ENCODE measurements at regions not wholly inside any gene's neighbourhood (a gene's known extent, or its start where the extent isn't known, plus 50 kb on each side); places are given as distances from the start of the nearest gene placed in this dataset.

DNA sequence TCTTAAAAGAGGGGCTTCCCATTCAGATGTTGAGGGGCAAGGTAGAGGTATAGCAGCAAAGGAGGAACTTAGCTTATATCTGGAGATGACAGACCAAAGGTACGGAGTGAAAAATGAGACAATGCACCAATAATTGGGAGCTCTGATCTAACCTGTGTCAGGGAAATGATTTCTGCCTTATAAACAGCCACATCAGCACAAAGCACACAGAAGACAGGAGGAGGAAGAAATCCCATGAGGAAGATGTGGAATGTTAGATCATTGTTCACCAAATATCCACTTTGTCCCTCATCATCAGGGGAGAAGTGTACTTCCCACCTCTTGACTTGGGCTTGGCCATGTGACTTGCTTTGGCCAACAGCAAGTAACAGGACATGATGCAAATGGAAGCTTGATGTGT, 93.7 kb upstream of the WSCD2 start:
- Histone ChIP-seq H3K36me3 (ENCODE audit: control insufficient read depth, insufficient read depth, low read length) (no peaks in the 10 kb centered on the region), H3K9me3 (ENCODE audit: control insufficient read depth, insufficient read depth, low read depth, low read length) (no peaks in the 10 kb centered on the region), H3K27me3 (ENCODE audit: control insufficient read depth, insufficient read depth, low read length) (peaks cover 48% of the 10 kb centered on the region), H3K9ac (ENCODE audit: low read length) (no peak overlapping the region), H3K4me3 (ENCODE audit: low read depth, low read length) (no peak overlapping the region), H3K4me1 (ENCODE audit: control insufficient read depth, insufficient read depth, low read length) (peaks cover 5% of the 10 kb centered on the region; the same call in 1 of the 2 replicates), H3K27ac (ENCODE audit: low read depth, low read length) (no peak overlapping the region)

DNA sequence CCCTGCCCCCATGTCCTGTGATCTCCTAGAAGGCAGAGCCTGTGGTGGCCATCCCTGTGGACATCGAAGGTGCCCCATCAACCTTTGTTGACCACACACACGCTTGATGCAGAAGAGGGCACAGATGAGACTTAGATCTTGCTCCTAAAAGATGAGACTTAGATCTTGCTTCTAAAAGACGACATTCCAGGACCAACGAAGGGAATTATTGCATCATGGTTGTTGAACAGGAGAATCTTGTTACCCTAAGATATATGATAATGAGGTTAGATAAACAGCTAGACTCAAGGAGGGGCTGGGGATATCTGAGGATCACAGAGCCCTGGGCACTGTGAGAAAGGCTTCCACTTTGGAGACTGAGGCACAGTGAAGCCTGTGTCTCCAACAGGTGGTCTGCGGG, 91.1 kb upstream of the WSCD2 start:
- Histone ChIP-seq H3K4me1 (ENCODE audit: control insufficient read depth, insufficient read depth, low read length) (peaks cover 5% of the 10 kb centered on the region; the same call in 1 of the 2 replicates), H3K4me3 (ENCODE audit: low read depth, low read length) (no peak overlapping the region), H3K9ac (ENCODE audit: low read length) (no peak overlapping the region), H3K9me3 (ENCODE audit: control insufficient read depth, insufficient read depth, low read depth, low read length) (no peaks in the 10 kb centered on the region), H3K36me3 (ENCODE audit: control insufficient read depth, insufficient read depth, low read length) (no peaks in the 10 kb centered on the region), H3K27me3 (ENCODE audit: control insufficient read depth, insufficient read depth, low read length) (peaks cover 41% of the 10 kb centered on the region), H3K27ac (ENCODE audit: low read depth, low read length) (no peak overlapping the region)

GRCh38 chr12:108039794-108040193, 89.3 kb upstream of the WSCD2 start:
- Histone ChIP-seq H3K4me3 (ENCODE audit: low read depth, low read length) (no peak overlapping the region), H3K36me3 (ENCODE audit: control insufficient read depth, insufficient read depth, low read length) (no peaks in the 10 kb centered on the region), H3K9ac (ENCODE audit: low read length) (no peak overlapping the region), H3K27me3 (ENCODE audit: control insufficient read depth, insufficient read depth, low read length) (peaks cover 36% of the 10 kb centered on the region), H3K4me1 (ENCODE audit: control insufficient read depth, insufficient read depth, low read length) (no peaks in the 10 kb centered on the region), H3K27ac (ENCODE audit: low read depth, low read length) (no peak overlapping the region), H3K9me3 (ENCODE audit: control insufficient read depth, insufficient read depth, low read depth, low read length) (no peaks in the 10 kb centered on the region)

DNA sequence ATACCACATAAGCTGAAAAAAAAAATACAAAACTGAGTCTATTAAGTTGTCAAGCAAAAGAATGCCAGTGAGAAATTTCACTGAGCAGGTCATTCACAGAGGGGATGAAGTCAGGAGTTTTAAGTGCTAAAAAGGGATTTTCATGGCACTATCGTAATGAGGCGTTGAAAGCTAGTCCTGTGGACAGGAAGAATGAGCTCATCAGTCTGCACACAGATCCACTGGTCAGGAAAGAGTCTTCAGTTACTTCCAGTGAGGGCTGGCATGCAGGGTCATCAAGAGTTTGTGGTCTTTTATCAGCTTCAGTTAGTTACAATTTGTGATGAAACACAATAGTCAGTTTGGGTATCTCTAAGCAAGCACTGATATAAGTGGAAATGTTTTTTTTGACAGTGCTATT, 88.1 kb upstream of the WSCD2 start:
- no peaks in the 10 kb centered on the region for H3K36me3 ChIP-seq (ENCODE audit: control insufficient read depth, insufficient read depth, low read length)
- H3K27me3 ChIP-seq (ENCODE audit: control insufficient read depth, insufficient read depth, low read length) = peaks cover 28% of the 10 kb centered on the region
- H3K9ac ChIP-seq (ENCODE audit: low read length) = no peak overlapping the region
- H3K9me3 ChIP-seq (ENCODE audit: control insufficient read depth, insufficient read depth, low read depth, low read length) = no peaks in the 10 kb centered on the region
- no peak overlapping the region for H3K4me3 ChIP-seq (ENCODE audit: low read depth, low read length)
- H3K27ac ChIP-seq (ENCODE audit: low read depth, low read length) = no peak overlapping the region
- H3K4me1 ChIP-seq (ENCODE audit: control insufficient read depth, insufficient read depth, low read length) = no peaks in the 10 kb centered on the region

DNA sequence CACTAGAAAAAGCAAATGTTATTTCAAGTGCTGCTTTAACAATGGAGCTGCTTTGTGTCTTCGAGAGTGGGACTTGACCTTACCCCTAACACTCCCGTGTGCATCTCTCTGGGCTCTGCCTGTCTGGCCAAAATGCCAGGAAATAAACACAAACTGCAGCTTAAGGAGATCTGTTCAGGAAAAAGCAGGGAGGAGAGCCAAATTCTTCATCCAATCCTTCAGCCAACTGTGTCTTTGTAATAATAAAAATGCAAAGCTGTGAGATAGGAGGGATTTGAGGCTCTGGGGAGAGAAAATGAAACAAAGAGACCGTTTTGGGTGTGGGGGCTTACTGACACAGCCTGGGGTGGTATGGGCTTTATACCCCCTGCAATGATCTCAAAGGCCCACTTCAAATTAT, 85.8 kb upstream of the WSCD2 start:
- Histone ChIP-seq H3K4me3 (ENCODE audit: low read depth, low read length) (no peak overlapping the region), H3K27me3 (ENCODE audit: control insufficient read depth, insufficient read depth, low read length) (peaks cover 12% of the 10 kb centered on the region), H3K36me3 (ENCODE audit: control insufficient read depth, insufficient read depth, low read length) (no peaks in the 10 kb centered on the region), H3K4me1 (ENCODE audit: control insufficient read depth, insufficient read depth, low read length) (no peaks in the 10 kb centered on the region), H3K27ac (ENCODE audit: low read depth, low read length) (no peak overlapping the region), H3K9me3 (ENCODE audit: control insufficient read depth, insufficient read depth, low read depth, low read length) (no peaks in the 10 kb centered on the region), H3K9ac (ENCODE audit: low read length) (no peak overlapping the region)

DNA sequence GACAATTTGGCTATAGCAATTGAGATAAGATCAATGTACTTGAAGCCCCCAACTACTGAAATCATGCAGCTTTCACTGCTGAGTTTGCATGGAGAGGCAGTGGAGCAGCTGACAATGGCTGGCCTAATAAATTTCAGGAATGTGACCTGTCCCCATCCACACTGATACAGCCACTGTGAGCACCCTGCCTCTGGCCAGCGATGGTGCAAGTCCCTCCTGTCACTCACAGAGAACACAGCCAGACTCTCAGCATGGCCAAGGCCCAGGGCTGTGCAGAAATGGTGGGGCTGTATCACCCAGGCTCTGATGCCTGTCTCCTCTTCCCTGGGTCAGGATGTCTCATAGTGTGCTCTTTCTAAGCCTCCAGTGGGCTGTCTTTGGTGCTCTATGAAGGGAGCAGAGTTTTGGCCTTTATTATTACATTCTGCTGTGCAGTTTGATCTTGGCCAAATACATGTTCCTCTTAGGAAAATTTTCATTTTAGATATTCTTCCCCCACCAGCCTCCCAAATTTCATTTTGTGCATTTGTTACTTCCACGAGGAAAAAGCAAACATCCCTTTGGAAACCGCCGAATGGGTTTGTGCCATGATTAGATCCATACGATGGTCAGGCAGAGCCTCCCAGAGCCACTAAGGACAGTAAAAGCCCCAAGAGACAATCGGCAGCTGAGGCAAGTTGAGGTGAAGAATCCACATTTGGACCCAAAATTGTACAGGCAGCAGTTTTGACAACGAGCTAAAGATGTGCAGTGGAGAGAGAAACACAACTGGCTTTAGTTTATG, 85.1 kb upstream of the WSCD2 start:
- H3K4me3 ChIP-seq (ENCODE audit: low read depth, low read length) = no peak overlapping the region
- no peak overlapping the region for H3K9ac ChIP-seq (ENCODE audit: low read length)
- no peak overlapping the region for H3K27ac ChIP-seq (ENCODE audit: low read depth, low read length)
- H3K9me3 ChIP-seq (ENCODE audit: control insufficient read depth, insufficient read depth, low read depth, low read length) = no peaks in the 10 kb centered on the region
- no peaks in the 10 kb centered on the region for H3K36me3 ChIP-seq (ENCODE audit: control insufficient read depth, insufficient read depth, low read length)
- H3K27me3 ChIP-seq (ENCODE audit: control insufficient read depth, insufficient read depth, low read length) = peaks cover 15% of the 10 kb centered on the region
- no peaks in the 10 kb centered on the region for H3K4me1 ChIP-seq (ENCODE audit: control insufficient read depth, insufficient read depth, low read length)

- no peak overlapping the region for H3K27ac ChIP-seq (ENCODE audit: low read depth, low read length)
- no peak overlapping the region for H3K4me3 ChIP-seq (ENCODE audit: low read depth, low read length)
- peaks cover 15% of the 10 kb centered on the region for H3K27me3 ChIP-seq (ENCODE audit: control insufficient read depth, insufficient read depth, low read length)
- H3K9ac ChIP-seq (ENCODE audit: low read length) = no peak overlapping the region
- H3K4me1 ChIP-seq (ENCODE audit: control insufficient read depth, insufficient read depth, low read length) = no peaks in the 10 kb centered on the region
- H3K36me3 ChIP-seq (ENCODE audit: control insufficient read depth, insufficient read depth, low read length) = no peaks in the 10 kb centered on the region
- no peaks in the 10 kb centered on the region for H3K9me3 ChIP-seq (ENCODE audit: control insufficient read depth, insufficient read depth, low read depth, low read length)
Measured at GRCh38 chr12:108046135-108046534, 83.0 kb upstream of the WSCD2 start.

- H3K27me3 ChIP-seq (ENCODE audit: control insufficient read depth, insufficient read depth, low read length) = peaks cover 15% of the 10 kb centered on the region
- no peak overlapping the region for H3K9ac ChIP-seq (ENCODE audit: low read length)
- no peak overlapping the region for H3K27ac ChIP-seq (ENCODE audit: low read depth, low read length)
- H3K36me3 ChIP-seq (ENCODE audit: control insufficient read depth, insufficient read depth, low read length) = no peaks in the 10 kb centered on the region
- no peak overlapping the region for H3K4me3 ChIP-seq (ENCODE audit: low read depth, low read length)
- H3K4me1 ChIP-seq (ENCODE audit: control insufficient read depth, insufficient read depth, low read length) = no peaks in the 10 kb centered on the region
- H3K9me3 ChIP-seq (ENCODE audit: control insufficient read depth, insufficient read depth, low read depth, low read length) = no peaks in the 10 kb centered on the region
Measured at GRCh38 chr12:108046650-108047049, 82.4 kb upstream of the WSCD2 start.

DNA sequence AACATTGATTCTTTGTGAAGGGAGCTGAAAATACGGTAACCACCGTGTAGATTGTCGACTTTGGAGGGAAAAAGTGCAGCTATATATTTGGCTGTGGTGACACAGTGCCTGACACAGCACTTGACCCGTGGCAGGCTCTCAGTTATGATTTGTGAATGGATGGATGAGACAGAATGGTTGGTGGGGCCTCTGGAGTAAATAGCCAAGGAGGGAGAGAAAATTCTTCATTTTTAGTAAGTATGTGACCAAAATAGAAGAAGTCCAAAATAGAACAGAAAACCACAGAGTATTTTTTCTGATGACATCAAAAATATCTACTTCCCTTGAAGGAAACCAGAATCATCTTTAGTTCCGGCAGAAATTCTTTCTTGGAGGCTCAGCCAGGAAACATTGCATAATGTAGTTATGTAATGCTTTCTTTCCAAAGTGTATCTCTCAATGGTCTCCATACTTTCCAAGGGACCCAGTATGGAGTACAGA, 82.0 kb upstream of the WSCD2 start:
- no peak overlapping the region for H3K9ac ChIP-seq (ENCODE audit: low read length)
- H3K27me3 ChIP-seq (ENCODE audit: control insufficient read depth, insufficient read depth, low read length) = peaks cover 15% of the 10 kb centered on the region
- H3K36me3 ChIP-seq (ENCODE audit: control insufficient read depth, insufficient read depth, low read length) = no peaks in the 10 kb centered on the region
- H3K9me3 ChIP-seq (ENCODE audit: control insufficient read depth, insufficient read depth, low read depth, low read length) = no peaks in the 10 kb centered on the region
- no peak overlapping the region for H3K27ac ChIP-seq (ENCODE audit: low read depth, low read length)
- 0 out of 2 replicates have a peak, but pooled peaks cover under 1% of the 10 kb centered on the region for H3K4me1 ChIP-seq (ENCODE audit: control insufficient read depth, insufficient read depth, low read length)
- no peak overlapping the region for H3K4me3 ChIP-seq (ENCODE audit: low read depth, low read length)

DNA sequence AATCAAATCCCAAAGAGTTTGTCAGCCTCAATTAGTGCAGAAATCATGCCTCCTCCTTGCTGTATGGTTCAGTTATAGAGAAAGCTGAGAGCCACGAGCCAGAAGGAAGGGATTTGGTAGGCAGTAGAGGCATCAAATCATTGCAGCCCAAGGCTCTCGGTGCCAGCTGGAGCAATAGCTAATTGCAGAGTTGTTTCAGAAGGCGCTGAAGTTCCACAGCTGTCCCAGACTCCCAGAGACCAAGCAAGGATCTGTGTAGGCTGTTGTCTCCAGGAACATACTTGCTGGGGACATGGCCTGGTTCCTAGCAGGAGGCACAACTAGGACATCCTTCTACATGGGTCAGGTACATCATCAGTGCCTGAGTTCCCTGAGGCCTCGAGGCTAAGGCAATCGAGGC, 80.4 kb upstream of the WSCD2 start:
- Histone ChIP-seq H3K27me3 (ENCODE audit: control insufficient read depth, insufficient read depth, low read length) (peaks cover 15% of the 10 kb centered on the region), H3K4me3 (ENCODE audit: low read depth, low read length) (no peak overlapping the region), H3K36me3 (ENCODE audit: control insufficient read depth, insufficient read depth, low read length) (no peaks in the 10 kb centered on the region), H3K9me3 (ENCODE audit: control insufficient read depth, insufficient read depth, low read depth, low read length) (no peaks in the 10 kb centered on the region), H3K27ac (ENCODE audit: low read depth, low read length) (no peak overlapping the region), H3K9ac (ENCODE audit: low read length) (no peak overlapping the region), H3K4me1 (ENCODE audit: control insufficient read depth, insufficient read depth, low read length) (0 out of 2 replicates have a peak, but pooled peaks cover 3% of the 10 kb centered on the region)

- peaks cover 11% of the 10 kb centered on the region; the same call in 1 of the 2 replicates for H3K27me3 ChIP-seq (ENCODE audit: control insufficient read depth, insufficient read depth, low read length)
- H3K9me3 ChIP-seq (ENCODE audit: control insufficient read depth, insufficient read depth, low read depth, low read length) = no peaks in the 10 kb centered on the region
Measured at GRCh38 chr12:108050696-108051095, 78.4 kb upstream of the WSCD2 start.

More at GRCh38 chr12:108050696-108051095, 78.4 kb upstream of the WSCD2 start:
- Histone ChIP-seq H3K4me1 (ENCODE audit: control insufficient read depth, insufficient read depth, low read length) (0 out of 2 replicates have a peak, but pooled peaks cover 3% of the 10 kb centered on the region), H3K27ac (ENCODE audit: low read depth, low read length) (no peak overlapping the region), H3K4me3 (ENCODE audit: low read depth, low read length) (no peak overlapping the region), H3K36me3 (ENCODE audit: control insufficient read depth, insufficient read depth, low read length) (no peaks in the 10 kb centered on the region), H3K9ac (ENCODE audit: low read length) (no peak overlapping the region)
